ENCODE measurements at regions not wholly inside any gene's neighbourhood (a gene's known extent, or its start where the extent isn't known, plus 50 kb on each side); places are given as distances from the start of the nearest gene placed in this dataset.
"Not testable (repeated sequence)": the region's sequence is repeated elsewhere in the genome, so short reads cannot be mapped to it uniquely, and the experiment has no call there.

DNA sequence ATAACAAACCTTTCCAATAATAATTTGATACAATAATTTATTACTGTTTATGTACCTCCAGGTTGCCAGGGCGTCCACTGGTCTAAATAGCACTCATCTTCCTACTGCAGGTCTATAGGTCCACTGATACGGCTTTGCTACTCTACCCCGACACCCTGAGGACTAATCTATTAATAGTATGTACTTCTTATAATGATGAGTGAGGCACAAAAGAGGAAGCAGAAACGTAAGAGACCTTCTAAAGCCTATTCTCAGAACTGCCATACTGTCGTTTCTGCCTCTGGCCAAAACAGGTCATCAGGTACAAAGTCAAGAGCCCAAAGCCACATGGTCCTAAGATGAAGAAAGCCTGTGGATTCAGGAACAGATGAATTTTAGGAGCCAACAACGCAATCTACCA, 163.2 kb upstream of the GRM7 start:
- Mint-ChIP-seq H3K4me1 (no peaks in the 10 kb centered on the region), H3K27me3 (no peaks in the 10 kb centered on the region), H3K4me3 (no peak overlapping the region), H3K9me3 (no peaks in the 10 kb centered on the region), H3K27ac (no peak overlapping the region), H3K36me3 (ENCODE audit: low read depth) (no peaks in the 10 kb centered on the region)
- no peak for DNase-seq
- ChIA-PET CTCF (no interaction called here), POLR2A (no interaction called here)

DNA sequence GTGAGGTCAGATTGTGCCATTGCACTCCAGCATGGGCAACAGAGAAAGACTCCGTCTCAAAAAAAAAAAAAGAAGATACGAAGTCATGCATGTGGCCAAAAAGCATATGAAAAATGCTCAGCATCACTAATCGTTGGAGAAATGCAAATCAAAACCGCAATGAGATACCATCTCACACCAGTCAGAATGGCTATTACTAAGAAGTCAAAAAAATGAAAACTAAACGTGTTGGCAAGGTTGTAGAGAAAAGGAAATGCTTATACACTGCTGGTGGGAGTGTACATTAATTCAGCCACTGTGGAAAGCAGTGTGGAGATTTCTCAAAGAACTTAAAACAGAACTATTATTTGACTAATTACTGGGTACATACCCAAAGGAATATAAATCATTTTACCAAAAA, 156.1 kb upstream of the GRM7 start:
- not testable (repeated sequence) for H3K4me3 Mint-ChIP-seq

DNA sequence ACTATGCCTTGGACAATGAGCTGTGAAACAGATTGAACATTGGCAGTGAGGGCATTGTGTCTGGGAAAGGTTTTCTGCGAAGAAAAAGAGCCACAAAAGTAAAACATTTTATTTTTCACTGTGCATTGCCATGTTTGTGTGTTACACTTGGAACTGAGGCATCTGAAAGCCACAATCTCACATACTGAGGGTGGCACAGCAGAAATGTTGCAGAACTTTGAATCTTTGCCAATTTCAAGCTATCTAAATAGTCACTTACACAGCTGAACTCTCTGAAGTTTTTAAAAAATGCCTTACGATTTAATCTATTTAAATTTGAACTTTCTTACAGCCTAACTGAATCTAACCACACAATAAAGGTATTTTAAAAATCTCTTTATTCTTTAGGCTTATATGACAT, 154.1 kb upstream of the GRM7 start:
- Mint-ChIP-seq H3K9me3 (peaks cover 6% of the 10 kb centered on the region), H3K36me3 (ENCODE audit: low read depth) (no peaks in the 10 kb centered on the region), H3K4me1 (no peaks in the 10 kb centered on the region), H3K4me3 (no peak overlapping the region), H3K27me3 (no peaks in the 10 kb centered on the region), H3K27ac (no peak overlapping the region)
- POLR2A ChIA-PET, result no interaction called here
- DNase-seq, result no peak
- CTCF ChIA-PET, result no interaction called here

More for the DNA sequence above, 156.1 kb upstream of the GRM7 start:
- H3K27me3 Mint-ChIP-seq; H3K4me1 Mint-ChIP-seq; H3K27ac Mint-ChIP-seq; H3K36me3 Mint-ChIP-seq (ENCODE audit: low read depth); POLR2A ChIA-PET; DNase-seq; H3K9me3 Mint-ChIP-seq; CTCF ChIA-PET: not testable (repeated sequence)

GRCh38 chr3:6709178-6709577, 151.7 kb upstream of the GRM7 start:
- no peaks in the 10 kb centered on the region for H3K36me3 Mint-ChIP-seq (ENCODE audit: low read depth)
- no peak overlapping the region for H3K4me3 Mint-ChIP-seq
- H3K27ac Mint-ChIP-seq, result no peak overlapping the region
- no peak for DNase-seq
- ChIA-PET CTCF (no interaction called here), POLR2A (no interaction called here)
- no peaks in the 10 kb centered on the region for H3K4me1 Mint-ChIP-seq
- H3K27me3 Mint-ChIP-seq, result no peaks in the 10 kb centered on the region
- H3K9me3 Mint-ChIP-seq, result peaks cover 6% of the 10 kb centered on the region

DNA sequence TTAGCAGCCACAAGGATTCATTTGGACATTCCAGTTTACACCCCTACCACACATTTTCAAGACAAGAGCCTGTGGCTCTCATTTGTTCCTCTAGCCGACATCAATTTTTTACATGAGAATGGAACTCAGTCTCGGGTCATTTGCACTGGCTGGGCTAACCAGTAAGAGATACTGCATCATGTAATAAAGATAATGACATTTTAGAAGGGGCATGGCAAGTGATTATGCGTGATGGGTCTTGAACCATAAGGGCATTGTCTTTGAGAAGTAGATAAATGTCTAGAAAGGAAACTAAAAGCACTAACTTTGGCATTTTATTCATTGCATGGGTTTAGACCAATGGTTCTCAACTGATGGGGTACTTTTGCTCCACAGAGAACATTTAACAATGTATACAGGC, 146.0 kb upstream of the GRM7 start:
- no peaks in the 10 kb centered on the region for H3K36me3 Mint-ChIP-seq (ENCODE audit: low read depth)
- peaks cover 3% of the 10 kb centered on the region for H3K9me3 Mint-ChIP-seq
- H3K27ac Mint-ChIP-seq, result no peak overlapping the region
- POLR2A ChIA-PET, result no interaction called here
- no peaks in the 10 kb centered on the region for H3K4me1 Mint-ChIP-seq
- no peak overlapping the region for H3K4me3 Mint-ChIP-seq
- no peaks in the 10 kb centered on the region for H3K27me3 Mint-ChIP-seq
- CTCF ChIA-PET, result no interaction called here
- no peak for DNase-seq

DNA sequence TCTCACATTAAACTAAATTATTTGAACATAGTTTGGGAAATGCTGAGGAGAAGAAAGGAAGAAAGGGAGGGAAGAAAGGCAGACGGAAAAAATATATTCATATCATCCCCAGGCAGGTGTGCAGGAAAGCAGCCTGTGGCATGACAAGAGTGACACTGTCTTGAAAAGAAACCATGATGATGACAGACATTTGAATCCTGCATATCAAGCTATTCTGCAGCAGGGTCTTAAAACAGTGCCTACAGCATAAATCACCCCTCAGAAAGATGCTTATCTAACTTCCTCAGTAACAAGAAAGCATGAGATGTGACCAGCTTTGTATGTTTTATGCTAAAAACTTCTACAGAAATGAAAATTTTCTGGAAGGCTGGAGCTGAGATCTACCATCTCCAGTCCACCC, 144.5 kb upstream of the GRM7 start:
- ChIA-PET CTCF (no interaction called here), POLR2A (no interaction called here)
- Mint-ChIP-seq H3K4me3 (no peak overlapping the region), H3K27ac (no peak overlapping the region), H3K27me3 (no peaks in the 10 kb centered on the region), H3K36me3 (ENCODE audit: low read depth) (no peaks in the 10 kb centered on the region), H3K9me3 (peaks cover 3% of the 10 kb centered on the region), H3K4me1 (no peaks in the 10 kb centered on the region)
- DNase-seq, result no peak

DNA sequence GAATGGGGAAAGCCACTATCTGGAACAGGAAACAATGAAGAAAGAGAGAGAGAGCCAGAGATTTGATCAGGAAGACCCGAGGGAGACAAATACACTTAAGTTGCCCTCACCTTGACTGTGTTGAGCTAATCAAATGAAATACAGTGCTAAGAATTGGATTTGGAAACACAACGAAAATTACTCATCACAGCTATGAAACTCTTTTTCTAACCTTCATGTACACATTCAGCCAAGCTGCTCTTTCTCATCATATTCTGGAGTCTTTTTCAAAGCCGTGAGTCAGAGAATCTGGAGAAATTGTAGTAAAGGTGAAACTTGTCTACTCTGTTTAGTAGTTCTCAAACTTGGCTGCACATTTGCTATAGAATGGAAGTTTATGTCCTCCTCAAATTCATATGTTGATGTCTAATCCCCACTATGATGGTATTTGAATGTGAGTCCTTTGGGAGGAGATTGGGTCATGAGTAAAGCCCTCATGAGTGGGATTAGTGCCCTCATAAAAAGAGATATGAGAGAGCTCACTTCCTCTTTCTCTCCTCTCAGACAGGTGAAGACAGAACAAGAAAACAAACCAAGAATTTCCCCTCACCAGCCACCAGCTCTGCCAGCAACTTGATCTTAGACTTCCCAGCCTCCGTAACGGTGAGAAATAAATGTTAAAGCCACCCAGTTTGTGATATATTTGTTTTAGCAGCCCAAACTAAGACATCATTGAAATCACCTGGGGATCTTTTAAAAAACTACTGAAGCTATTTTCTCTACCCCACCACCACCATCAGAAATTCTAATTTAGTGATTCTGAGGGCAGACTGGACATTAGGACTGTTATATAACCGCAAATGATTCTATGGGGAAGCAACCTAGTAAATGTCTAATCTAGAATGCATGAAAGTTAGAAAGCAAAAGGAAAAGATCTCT, 143.6 kb upstream of the GRM7 start:
- Mint-ChIP-seq H3K27me3 (no peaks in the 10 kb centered on the region), H3K4me1 (no peaks in the 10 kb centered on the region), H3K36me3 (ENCODE audit: low read depth) (no peaks in the 10 kb centered on the region), H3K4me3 (no peak overlapping the region), H3K27ac (no peak overlapping the region), H3K9me3 (peaks cover 8% of the 10 kb centered on the region)
- DNase-seq, result no peak
- ChIA-PET CTCF (no interaction called here), POLR2A (no interaction called here)

- no peaks in the 10 kb centered on the region for H3K27me3 Mint-ChIP-seq
- ChIA-PET CTCF (no interaction called here), POLR2A (interaction anchor here (0.6 kb wide), 1 partner anchor 508 kb away, joined by 9 read pairs; no protein-coding TSS in a partner anchor)
- H3K36me3 Mint-ChIP-seq (ENCODE audit: low read depth), result no peaks in the 10 kb centered on the region
- H3K27ac Mint-ChIP-seq, result no peak overlapping the region
- H3K4me3 Mint-ChIP-seq, result no peak overlapping the region
- no peaks in the 10 kb centered on the region for H3K4me1 Mint-ChIP-seq
- peaks cover 8% of the 10 kb centered on the region for H3K9me3 Mint-ChIP-seq
- DNase-seq, result no peak
These were observed 140.9 kb upstream of the GRM7 start for GRCh38 chr3:6719999-6720398.

DNA sequence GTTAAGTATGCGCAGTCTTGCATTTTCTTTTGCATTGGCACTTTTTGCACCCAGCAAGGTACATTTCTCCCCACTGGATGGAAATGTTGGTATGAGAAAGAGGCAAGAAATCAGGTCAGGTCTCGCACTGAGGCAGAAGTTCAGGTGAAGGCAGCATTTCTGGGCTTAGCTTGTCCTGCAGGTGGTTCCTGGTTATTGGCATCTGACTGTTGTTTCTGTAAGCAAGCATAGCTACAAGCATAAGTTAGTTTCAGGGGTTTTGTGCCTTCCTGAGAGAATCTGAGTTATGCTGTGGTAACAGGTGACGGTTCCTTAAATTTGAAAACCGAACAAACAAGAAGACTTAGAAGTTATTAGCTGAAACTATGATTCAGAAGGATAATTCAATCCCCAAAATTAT, 139.4 kb upstream of the GRM7 start:
- H3K36me3 Mint-ChIP-seq (ENCODE audit: low read depth), result no peaks in the 10 kb centered on the region

GRCh38 chr3:6723205-6723604, 137.7 kb upstream of the GRM7 start:
- Mint-ChIP-seq H3K27ac (no peak overlapping the region), H3K9me3 (peaks cover 15% of the 10 kb centered on the region), H3K4me1 (no peaks in the 10 kb centered on the region), H3K4me3 (no peak overlapping the region), H3K27me3 (no peaks in the 10 kb centered on the region), H3K36me3 (ENCODE audit: low read depth) (no peaks in the 10 kb centered on the region)
- ChIA-PET POLR2A (no interaction called here), CTCF (no interaction called here)
- DNase-seq, result no peak

More for the DNA sequence above, 139.4 kb upstream of the GRM7 start:
- no peak for DNase-seq
- Mint-ChIP-seq H3K4me1 (no peaks in the 10 kb centered on the region), H3K27ac (no peak overlapping the region), H3K27me3 (no peaks in the 10 kb centered on the region), H3K4me3 (no peak overlapping the region), H3K9me3 (peaks cover 10% of the 10 kb centered on the region)
- POLR2A ChIA-PET, result no interaction called here
- CTCF ChIA-PET, result interaction anchor here (0.7 kb wide), 1 partner anchor 29 kb away, joined by 3 read pairs; no protein-coding TSS in a partner anchor

DNA sequence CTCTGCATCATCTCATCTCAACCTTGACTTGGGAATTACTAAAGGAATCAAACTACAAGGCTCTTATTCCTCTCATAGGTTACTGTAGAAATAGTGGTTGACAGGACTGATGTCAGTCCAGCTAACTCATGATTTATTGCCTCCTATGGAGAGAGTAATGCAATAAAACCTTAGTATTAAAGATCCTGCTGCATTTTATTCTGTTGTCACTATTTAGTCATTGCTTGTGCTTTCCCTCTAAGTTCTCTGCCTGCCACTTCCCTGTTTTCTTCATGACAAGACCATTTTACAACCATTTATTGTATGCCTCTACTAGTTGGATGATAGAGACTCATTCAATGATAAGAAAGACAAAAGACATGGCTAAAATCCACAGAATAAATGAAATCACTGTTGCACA, 134.1 kb upstream of the GRM7 start:
- Mint-ChIP-seq H3K27me3 (no peaks in the 10 kb centered on the region), H3K36me3 (ENCODE audit: low read depth) (no peaks in the 10 kb centered on the region), H3K27ac (no peak overlapping the region), H3K4me3 (no peak overlapping the region), H3K9me3 (peaks cover 10% of the 10 kb centered on the region), H3K4me1 (no peaks in the 10 kb centered on the region)
- CTCF ChIA-PET, result no interaction called here
- no peak for DNase-seq
- POLR2A ChIA-PET, result no interaction called here

DNA sequence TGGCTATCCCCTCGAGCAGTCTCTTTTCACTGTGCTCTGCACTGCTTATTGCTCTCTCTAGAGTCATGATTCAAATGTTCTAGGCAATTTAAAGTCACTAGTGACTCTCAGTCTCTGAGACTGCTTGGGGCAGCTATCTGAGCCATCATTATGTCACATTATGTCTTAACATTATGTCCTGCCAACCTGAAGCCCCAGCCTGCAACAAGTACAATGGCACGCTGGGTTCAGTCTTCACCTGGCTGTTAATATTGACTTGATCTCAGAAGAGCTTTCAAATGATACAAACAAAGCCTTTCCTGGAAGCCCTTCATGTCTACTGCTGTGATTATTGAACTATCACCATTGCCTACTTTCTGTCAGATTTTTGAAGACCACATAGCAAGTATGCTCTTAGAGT, 128.1 kb upstream of the GRM7 start:
- CTCF ChIA-PET, result no interaction called here
- no peak overlapping the region for H3K27ac Mint-ChIP-seq
- POLR2A ChIA-PET, result no interaction called here
- H3K27me3 Mint-ChIP-seq, result no peaks in the 10 kb centered on the region
- DNase-seq, result no peak
- H3K9me3 Mint-ChIP-seq, result no peaks in the 10 kb centered on the region
- no peaks in the 10 kb centered on the region for H3K4me1 Mint-ChIP-seq
- H3K4me3 Mint-ChIP-seq, result no peak overlapping the region
- H3K36me3 Mint-ChIP-seq (ENCODE audit: low read depth), result no peaks in the 10 kb centered on the region

DNA sequence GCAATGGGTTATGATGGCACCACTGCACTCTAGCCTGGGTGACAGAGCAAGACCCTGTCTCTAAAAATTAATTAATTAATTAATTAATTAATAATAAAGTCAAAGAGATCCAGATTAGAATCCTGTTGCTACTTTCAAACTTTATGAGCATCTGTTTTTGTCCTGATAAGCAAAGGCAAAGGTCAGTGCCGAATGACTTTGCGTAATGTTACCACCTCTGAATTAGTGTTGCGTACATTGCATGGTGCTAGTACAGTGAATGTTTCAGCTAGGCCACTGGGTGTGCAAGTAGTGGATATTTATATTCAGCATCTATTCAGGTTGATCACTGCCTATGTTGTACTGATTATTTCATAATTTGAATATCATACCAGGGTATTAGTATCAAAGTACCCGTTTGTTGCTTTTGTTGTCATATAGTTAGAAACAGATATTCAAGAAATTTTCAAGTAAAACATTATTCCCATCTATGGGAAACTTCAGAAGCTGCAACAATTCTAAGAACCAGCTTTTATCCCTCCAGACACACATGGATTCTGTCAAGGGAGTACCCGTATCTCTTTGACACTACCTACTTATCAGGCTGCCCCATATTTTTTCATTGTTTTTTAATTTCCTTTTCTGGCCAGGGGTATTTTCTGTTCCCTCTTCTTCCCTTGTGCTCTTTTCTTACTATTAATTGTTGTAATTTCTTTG, 127.1 kb upstream of the GRM7 start:
- H3K9me3 Mint-ChIP-seq, result no peaks in the 10 kb centered on the region
- no peak overlapping the region for H3K4me3 Mint-ChIP-seq
- no peak for DNase-seq
- ChIA-PET POLR2A (no interaction called here), CTCF (no interaction called here)
- H3K4me1 Mint-ChIP-seq, result no peaks in the 10 kb centered on the region
- no peaks in the 10 kb centered on the region for H3K36me3 Mint-ChIP-seq (ENCODE audit: low read depth)
- H3K27ac Mint-ChIP-seq, result no peak overlapping the region
- H3K27me3 Mint-ChIP-seq, result no peaks in the 10 kb centered on the region

DNA sequence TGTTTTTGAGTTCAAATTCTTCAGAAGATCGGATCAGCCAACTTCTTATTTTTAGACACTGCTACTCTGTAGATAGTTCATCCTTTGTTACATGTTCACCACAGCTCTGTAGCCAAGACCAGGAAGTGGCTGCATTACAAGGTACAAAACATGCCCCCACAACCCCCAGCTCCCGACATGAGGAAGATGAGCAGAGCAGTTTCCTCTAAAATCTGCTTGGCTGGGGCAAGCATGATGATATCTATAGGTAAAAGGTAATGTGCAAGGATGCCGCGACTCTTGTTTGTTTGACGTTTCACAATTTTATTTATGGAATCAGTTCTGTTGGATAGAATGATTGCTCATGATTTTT, 126.5 kb upstream of the GRM7 start:
- H3K4me1 Mint-ChIP-seq, result no peaks in the 10 kb centered on the region
- no peak overlapping the region for H3K4me3 Mint-ChIP-seq
- ChIA-PET CTCF (no interaction called here), POLR2A (no interaction called here)
- no peak for DNase-seq
- no peaks in the 10 kb centered on the region for H3K9me3 Mint-ChIP-seq
- no peak overlapping the region for H3K27ac Mint-ChIP-seq
- no peaks in the 10 kb centered on the region for H3K27me3 Mint-ChIP-seq
- H3K36me3 Mint-ChIP-seq (ENCODE audit: low read depth), result no peaks in the 10 kb centered on the region
